GM18502 (cell line): ENCODE measurements at regions not wholly inside any gene's neighbourhood (a gene's known extent, or its start where the extent isn't known, plus 50 kb on each side); places are given as distances from the start of the nearest gene placed in this dataset.

Source experiments
- ATAC-seq: cut with Tn5 transposase; IDR thresholded peaks from one replicate; pipeline ENCODE4 v1.9.1; 2021; ENCODE audit warnings: mild to moderate bottlenecking; ENCODE audit not compliant: unreplicated experiment, poor library complexity

DNA sequence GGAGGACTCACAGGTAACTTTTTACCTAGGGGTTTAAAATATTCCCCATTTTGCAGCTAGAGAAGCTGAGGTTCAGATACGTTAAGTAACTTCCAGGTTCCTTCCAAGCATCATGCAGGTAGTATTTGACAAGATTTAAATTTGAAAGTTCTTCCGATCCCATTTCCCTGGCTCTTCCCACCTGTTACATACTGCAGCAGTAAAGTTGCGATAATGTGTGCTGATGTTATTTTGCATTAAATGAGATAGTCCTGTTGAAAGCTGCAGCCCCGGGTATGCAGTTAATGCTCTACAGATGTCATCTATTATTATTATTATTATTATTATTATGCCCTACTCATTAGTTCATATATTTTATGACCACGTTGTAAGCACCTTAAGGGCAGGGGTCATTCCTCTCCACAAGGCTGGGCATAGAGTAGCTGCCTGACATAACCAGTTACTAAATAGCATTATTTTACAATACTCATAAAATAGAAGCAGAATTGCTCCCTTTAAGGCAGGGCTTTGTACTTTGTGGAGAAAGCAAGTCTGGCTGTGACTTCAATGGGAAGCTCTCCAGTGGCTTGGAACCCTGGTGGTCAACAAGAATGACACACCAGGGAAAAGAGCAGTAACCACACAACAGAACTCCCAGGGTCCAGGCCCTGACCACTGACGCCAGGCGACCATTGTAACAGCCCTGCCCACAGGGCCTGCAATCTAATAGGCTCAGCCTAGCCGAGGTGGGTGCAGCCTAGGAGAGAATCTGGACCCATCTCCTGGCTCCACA, 90.8 kb upstream of the CALM2 start:
- ATAC-seq: no peak

- ATAC-seq: no peak
These were observed 89.5 kb upstream of the CALM2 start for GRCh38 chr2:47265751-47266231.

DNA sequence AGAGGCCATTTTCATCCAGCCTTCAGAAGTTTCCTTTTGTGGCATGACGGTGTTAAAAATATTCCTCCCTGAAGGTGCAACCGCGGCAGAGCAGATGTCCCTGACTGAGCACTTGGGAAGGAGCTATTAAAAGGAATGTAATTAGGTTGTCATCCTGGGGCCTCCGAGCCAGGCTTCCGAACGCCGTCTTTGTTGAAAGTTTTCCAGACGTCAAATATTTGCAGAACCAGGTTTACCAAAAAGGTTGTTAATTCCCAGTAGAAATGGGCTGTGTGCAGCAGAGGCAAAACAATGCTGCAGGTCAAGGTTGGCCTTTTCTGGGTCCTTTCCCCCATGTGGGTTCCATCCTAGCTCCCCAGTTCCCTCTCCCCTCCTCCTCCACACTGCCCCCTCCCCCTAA, 88.8 kb upstream of the CALM2 start:
- no peak for ATAC-seq

GRCh38 chr2:47264686-47265085, 88.4 kb upstream of the CALM2 start:
- no peak for ATAC-seq

GRCh38 chr2:47264143-47264542, 87.8 kb upstream of the CALM2 start:
- ATAC-seq: no peak

DNA sequence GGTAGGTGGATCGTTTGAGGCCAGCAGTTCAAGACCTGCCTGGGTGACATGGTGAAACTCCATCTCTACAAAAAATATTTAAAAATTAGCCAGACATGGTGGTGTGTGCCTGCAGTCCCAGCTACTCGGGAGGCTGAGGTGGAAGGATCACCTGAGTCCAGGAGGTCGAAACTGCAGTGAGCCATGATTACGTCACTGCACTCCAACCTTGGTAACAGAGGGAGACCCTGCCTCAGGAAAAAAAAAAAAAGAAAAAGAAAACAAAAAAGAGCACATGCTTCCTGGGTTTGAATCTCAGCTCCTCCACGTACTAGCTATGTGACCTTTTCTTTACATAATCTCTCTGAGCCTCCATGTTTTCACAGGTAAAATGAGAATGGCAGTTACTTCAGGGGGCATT, 86.3 kb upstream of the CALM2 start:
- ATAC-seq: no peak

DNA sequence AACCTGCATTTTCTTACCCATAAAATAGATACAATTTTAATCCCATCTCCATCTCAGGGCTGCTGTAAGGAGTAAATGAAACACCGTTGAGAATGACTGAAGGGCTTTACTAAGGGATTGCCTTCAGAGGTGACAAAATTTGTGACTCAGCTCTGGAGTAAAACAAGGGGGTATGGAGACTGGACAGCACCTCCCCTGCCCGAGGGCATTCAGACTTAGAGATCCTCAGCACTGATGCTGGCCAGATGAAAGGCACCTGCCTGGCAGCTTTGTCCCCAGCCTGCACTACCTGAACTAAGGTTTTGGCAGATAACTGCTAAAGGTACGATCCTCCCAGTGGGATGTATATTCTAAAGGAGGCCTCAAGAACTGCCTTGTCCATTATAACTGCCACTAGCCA, 84.7 kb upstream of the CALM2 start:
- ATAC-seq: no peak

GRCh38 chr2:47259829-47260228, 83.5 kb upstream of the CALM2 start:
- ATAC-seq: no peak

DNA sequence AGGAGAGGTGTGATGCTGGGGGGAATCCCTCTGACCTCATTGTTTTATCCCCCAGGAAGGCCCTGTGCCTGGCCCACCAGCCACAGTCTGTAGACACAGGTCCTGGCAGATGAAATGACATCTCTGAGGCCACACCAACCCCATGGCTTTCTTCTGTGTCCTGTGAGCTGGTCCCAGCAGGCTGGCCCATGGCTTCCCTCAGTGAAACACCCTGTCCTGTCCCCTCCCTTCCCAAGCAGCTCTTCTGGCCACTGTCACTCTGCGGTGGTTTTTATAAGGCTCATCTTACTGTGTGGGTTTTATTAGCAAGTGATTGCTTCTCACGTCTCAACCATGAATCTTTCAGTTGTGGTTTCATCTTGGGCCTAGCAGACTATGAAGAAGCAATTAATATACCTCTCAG, 81.6 kb upstream of the CALM2 start:
- ATAC-seq: no peak

- ATAC-seq: no peak
These were observed 80.2 kb upstream of the CALM2 start for GRCh38 chr2:47256416-47257087.

DNA sequence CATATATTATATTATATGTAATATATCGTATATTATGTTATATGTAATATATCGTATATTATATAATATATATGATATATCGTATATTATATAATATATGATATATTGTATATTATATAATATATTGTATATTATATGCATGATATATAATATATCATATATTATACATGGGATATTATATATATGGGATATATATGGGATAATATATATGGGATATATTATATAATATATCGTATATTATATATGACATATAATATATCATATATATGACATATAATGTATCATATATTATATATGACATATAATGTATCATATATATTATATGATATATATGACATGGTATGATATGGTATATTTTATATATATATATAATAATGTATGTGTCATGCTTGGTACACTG, 79.5 kb upstream of the CALM2 start:
- ATAC-seq: no peak

- no peak for ATAC-seq
These were observed 78.2 kb upstream of the CALM2 start for GRCh38 chr2:47254464-47254863.

- ATAC-seq: no peak
These were observed 77.1 kb upstream of the CALM2 start for GRCh38 chr2:47253447-47253846.

DNA sequence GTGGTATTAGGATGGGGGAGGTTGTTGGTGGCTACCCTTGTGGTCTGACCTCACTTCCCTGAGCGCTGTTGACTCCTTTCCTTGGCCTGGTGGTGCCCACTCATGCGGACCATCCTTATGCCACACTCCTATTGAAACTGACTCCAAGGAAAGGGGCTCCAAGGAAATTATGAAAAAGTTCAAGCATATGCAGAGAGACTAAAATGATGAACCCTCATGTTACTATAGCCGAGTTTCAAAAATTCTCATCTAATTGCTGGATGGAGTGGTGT, 75.0 kb upstream of the CALM2 start:
- ATAC-seq: no peak

DNA sequence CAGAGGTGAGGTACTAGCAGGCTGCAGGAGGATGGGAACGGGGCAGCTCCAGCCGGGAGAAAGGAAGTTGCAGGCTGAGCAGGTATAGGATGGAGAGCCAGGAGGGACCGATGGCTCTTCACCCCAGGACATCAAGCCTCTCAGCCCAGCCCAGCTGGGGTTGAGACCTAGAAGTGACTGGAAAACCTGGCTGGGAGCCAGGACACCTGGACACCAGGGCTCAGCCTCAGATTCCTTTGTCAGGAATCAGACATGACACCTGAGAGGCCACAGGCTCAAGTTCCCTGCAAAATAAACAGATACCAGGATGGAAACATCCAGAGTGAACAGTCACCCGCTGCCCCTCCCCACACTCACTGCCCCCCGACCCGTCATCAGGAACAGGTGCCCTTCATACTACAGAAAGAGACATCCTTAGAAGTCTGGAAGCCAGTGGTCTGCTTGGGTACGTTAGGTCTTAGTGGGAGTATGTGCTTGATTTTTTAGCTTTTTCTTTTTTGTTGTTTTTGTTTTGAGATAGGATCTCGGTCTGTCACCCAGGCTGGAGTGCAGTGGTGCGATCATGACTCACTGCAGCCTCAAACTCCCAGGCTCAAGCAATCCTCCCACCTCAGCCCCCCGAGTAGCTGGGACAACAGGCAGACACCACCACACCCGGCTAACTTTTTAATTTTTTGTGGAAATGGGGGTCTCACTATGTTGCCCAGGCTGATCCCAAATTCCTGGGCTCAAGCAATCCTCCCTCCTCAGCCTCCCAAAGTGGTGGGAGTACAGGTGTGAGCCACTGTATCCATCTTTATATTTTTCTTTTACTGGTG, 74.5 kb upstream of the CALM2 start:
- ATAC-seq: no peak

- no peak for ATAC-seq
These were observed 73.6 kb upstream of the CALM2 start for GRCh38 chr2:47249931-47250330.

GRCh38 chr2:47249157-47249900, 73.0 kb upstream of the CALM2 start:
- no peak for ATAC-seq

DNA sequence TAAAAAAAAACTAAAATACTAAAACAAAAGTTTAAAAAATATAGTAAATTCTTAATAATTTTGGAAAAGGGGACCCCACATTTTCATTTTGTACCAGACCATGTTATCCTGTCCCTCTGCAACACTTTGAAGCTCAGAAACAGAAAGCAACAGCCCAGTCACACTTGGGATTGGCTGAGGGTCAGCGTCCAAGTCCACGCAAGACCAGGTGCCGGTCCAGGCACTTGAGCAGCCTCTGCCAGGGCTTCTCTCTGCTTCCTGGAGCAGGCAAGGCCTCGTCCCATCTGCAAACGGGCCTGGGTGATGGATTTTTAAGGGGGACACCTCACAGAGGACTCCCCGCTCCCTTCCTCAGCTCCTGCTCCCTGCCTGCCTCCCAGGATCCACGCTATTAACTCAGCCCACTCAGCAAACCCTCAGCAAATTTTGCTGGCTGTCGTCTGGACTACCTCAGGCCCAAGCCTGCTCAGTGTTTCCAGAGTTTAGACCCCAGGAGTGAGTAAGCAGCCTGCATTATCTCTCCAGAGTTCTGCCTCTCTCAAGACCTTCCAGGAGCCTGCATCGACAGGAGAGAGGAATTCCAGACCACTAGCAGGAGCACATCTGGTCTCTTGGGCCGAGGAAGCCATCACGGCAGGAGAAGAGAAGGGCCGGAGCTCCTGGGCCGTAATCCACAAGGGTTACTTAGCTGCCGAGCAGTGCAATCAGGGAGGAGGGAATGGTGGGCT, 67.4 kb upstream of the CALM2 start:
- no peak for ATAC-seq

DNA sequence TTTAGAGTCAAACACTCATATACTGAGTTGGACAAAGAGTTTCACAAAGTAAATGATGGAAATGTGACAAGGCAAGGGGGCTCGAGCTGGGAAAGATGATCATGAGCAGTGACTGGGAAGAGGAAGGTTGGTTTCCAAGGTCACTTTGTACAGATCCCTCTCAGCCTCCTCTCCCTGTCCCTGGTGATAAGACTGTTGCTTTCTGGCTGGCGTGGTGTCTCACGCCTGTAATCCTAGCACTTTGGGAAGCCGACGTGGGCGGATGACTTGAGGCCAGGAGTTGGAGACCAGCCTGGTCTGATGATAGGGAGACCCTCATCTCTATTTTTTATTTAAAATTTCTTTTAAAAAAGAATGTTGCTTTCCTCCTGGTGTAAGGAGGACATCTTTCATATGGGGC, 65.4 kb upstream of the CALM2 start:
- ATAC-seq: no peak
